Right cardiac atrium (tissue), 5 donors: ENCODE measurements at regions not wholly inside any gene's neighbourhood (a gene's known extent, or its start where the extent isn't known, plus 50 kb on each side); places are given as distances from the start of the nearest gene placed in this dataset.
"Not testable (repeated sequence)": the region's sequence is repeated elsewhere in the genome, so short reads cannot be mapped to it uniquely, and the experiment has no call there.

Experiments used
- ATAC-seq, 2 donors: fragments of 200-7000 bp; cut with Tn5 transposase; one replicate each; pipeline versions ENCODE4 v1.8.0 to v1.9.1; 2020; ENCODE audit warnings: moderate library complexity in 2 of 2, mild to moderate bottlenecking in 1 of 2
- DNase-seq, 3 donors: peaks; one replicate each; pipeline ENCODE4 v3.0.0-alpha.2; 2020
- H3K27ac ChIP-seq: one replicate; pipeline ENCODE4 v1.5.1; 2013; ENCODE audit warnings: mild to moderate bottlenecking, low read length, control low read depth, moderate library complexity
- H3K27me3 ChIP-seq: one replicate; pipeline ENCODE4 v1.6.1; 2013; ENCODE audit not compliant: control insufficient read depth, insufficient read depth
- H3K4me1 ChIP-seq: one replicate; pipeline ENCODE4 v1.6.1; 2013; ENCODE audit warnings: low read length; ENCODE audit not compliant: control insufficient read depth, insufficient read depth
- H3K4me3 ChIP-seq: one replicate; pipeline ENCODE4 v1.5.1; 2013; ENCODE audit warnings: low read length, control low read depth
- H3K9me3 ChIP-seq: one replicate; pipeline ENCODE4 v1.6.1; 2013; ENCODE audit warnings: low read length; ENCODE audit not compliant: control insufficient read depth
- WGBS: extraction: QIAGEN DNeasy Blood & Tissue Kit; methylation state at CpG from one replicate; pipeline ENCODE4 v1.1.7; 2013; 5-methylcytosine and 5-hydroxymethylcytosine counted together
- intact Hi-C, 4 donors: fragments of 100-400 bp; cut with DNase I; formaldehyde crosslinking; loops; one replicate each; pipeline versions ENCODE4 v1.11.0 to v1.14.0; 2022 to 2023
- donor health status: healthy with polysubstance abuse.
- donor health status: DM: no; HTN: yes; CAD: no.
- donor health status: DM: no; HTN: no; CAD: no.
- donor health status: DM: no; HTN: yes; CAD: no; lungs with severe emphysema.
- donor health status: DM: yes; HTN: yes; CAD: no.

- intact Hi-C loops, H3K4me1 ChIP-seq, H3K27me3 ChIP-seq, H3K4me3 ChIP-seq, ATAC-seq, H3K9me3 ChIP-seq, DNase-seq, H3K27ac ChIP-seq: not testable (repeated sequence)
- WGBS: 94% methylated on average over 2 of the region's 4 CpGs
Measured at GRCh38 chr4:120200573-120201110, 134.0 kb upstream of the MAD2L1 start.

- H3K27me3 ChIP-seq: no peaks in the 10 kb centered on the region
- ATAC-seq (no peak), DNase-seq (no peak)
- intact Hi-C loops: no loop called here
- H3K27ac ChIP-seq: no peak overlapping the region
- WGBS: 81% methylated on average over 2 of the region's 2 CpGs
- H3K4me3 ChIP-seq: no peak overlapping the region
- H3K9me3 ChIP-seq: no peaks in the 10 kb centered on the region
- H3K4me1 ChIP-seq: no peaks in the 10 kb centered on the region
Measured at GRCh38 chr4:120198411-120198810, 131.8 kb upstream of the MAD2L1 start.

- Histone ChIP-seq H3K4me3 (no peak overlapping the region), H3K4me1 (no peaks in the 10 kb centered on the region), H3K27ac (no peak overlapping the region), H3K27me3 (no peaks in the 10 kb centered on the region), H3K9me3 (no peaks in the 10 kb centered on the region)
- no peak for ATAC-seq
- intact Hi-C loops: no loop called here
- 95% methylated on average over 1 of the region's 1 CpG for WGBS
- DNase-seq: no peak
Measured at GRCh38 chr4:120177603-120178002, 111.0 kb upstream of the MAD2L1 start.

- 77% methylated on average over 2 of the region's 2 CpGs for WGBS
- ATAC-seq: no peak
Measured at GRCh38 chr4:120175272-120175671, 108.6 kb upstream of the MAD2L1 start.

GRCh38 chr4:120163895-120164294 lies 97.2 kb upstream of the MAD2L1 start:
- no peaks in the 10 kb centered on the region for H3K9me3 ChIP-seq
- H3K4me3 ChIP-seq: no peak overlapping the region

More at GRCh38 chr4:120175272-120175671, 108.6 kb upstream of the MAD2L1 start:
- Histone ChIP-seq H3K4me1 (no peaks in the 10 kb centered on the region), H3K9me3 (no peaks in the 10 kb centered on the region), H3K27me3 (no peaks in the 10 kb centered on the region), H3K4me3 (no peak overlapping the region), H3K27ac (no peak overlapping the region)
- intact Hi-C loops: no loop called here
- DNase-seq: no peak

GRCh38 chr4:120158841-120159463 lies 92.3 kb upstream of the MAD2L1 start:
- no peak for ATAC-seq
- 84% methylated on average over 3 of the region's 3 CpGs for WGBS
- no peak for DNase-seq
- no peak overlapping the region for H3K4me3 ChIP-seq
- no peaks in the 10 kb centered on the region for H3K9me3 ChIP-seq
- intact Hi-C loops: loop anchor here (5.0 to 10.0 kb wide), 3 partner anchors 936 to 1093 kb away; no protein-coding TSS in a partner anchor
- H3K4me1 ChIP-seq: no peaks in the 10 kb centered on the region
- no peaks in the 10 kb centered on the region for H3K27me3 ChIP-seq
- H3K27ac ChIP-seq: no peak overlapping the region

More at GRCh38 chr4:120163895-120164294, 97.2 kb upstream of the MAD2L1 start:
- H3K4me1 ChIP-seq: no peaks in the 10 kb centered on the region
- H3K27ac ChIP-seq: no peak overlapping the region
- ATAC-seq (no peak), DNase-seq (no peak)
- H3K27me3 ChIP-seq: no peaks in the 10 kb centered on the region
- WGBS: 35% methylated on average over 2 of the region's 2 CpGs
- intact Hi-C loops: no loop called here

GRCh38 chr4:120158046-120158445 lies 91.4 kb upstream of the MAD2L1 start:
- H3K27me3 ChIP-seq: no peaks in the 10 kb centered on the region
- 62% methylated on average over 2 of the region's 2 CpGs for WGBS
- no peaks in the 10 kb centered on the region for H3K9me3 ChIP-seq
- H3K4me3 ChIP-seq: no peak overlapping the region
- H3K27ac ChIP-seq: no peak overlapping the region
- ATAC-seq (no peak), DNase-seq (no peak)
- no peaks in the 10 kb centered on the region for H3K4me1 ChIP-seq
- intact Hi-C loops: loop anchor here (5.0 to 10.0 kb wide), 3 partner anchors 937 to 1094 kb away; no protein-coding TSS in a partner anchor

GRCh38 chr4:120156120-120156718 lies 89.6 kb upstream of the MAD2L1 start:
- intact Hi-C loops: loop anchor here (5.0 to 10.0 kb wide), 3 partner anchors 939 to 1096 kb away; no protein-coding TSS in a partner anchor

GRCh38 chr4:120155287-120155686 lies 88.6 kb upstream of the MAD2L1 start:
- intact Hi-C loops: loop anchor here (5.0 to 10.0 kb wide), 3 partner anchors 940 to 1097 kb away; no protein-coding TSS in a partner anchor
- WGBS: 66% methylated on average over 3 of the region's 3 CpGs
- DNase-seq: no peak
- no peak for ATAC-seq
- no peaks in the 10 kb centered on the region for H3K4me1 ChIP-seq
- no peak overlapping the region for H3K4me3 ChIP-seq
- H3K9me3 ChIP-seq: no peaks in the 10 kb centered on the region
- no peaks in the 10 kb centered on the region for H3K27me3 ChIP-seq
- H3K27ac ChIP-seq: no peak overlapping the region

More at GRCh38 chr4:120156120-120156718, 89.6 kb upstream of the MAD2L1 start:
- Histone ChIP-seq H3K4me1 (no peaks in the 10 kb centered on the region), H3K9me3 (no peaks in the 10 kb centered on the region), H3K27me3 (no peaks in the 10 kb centered on the region), H3K4me3 (no peak overlapping the region), H3K27ac (no peak overlapping the region)
- DNase-seq: no peak
- ATAC-seq: no peak
- WGBS: 24% methylated on average over 5 of the region's 5 CpGs

GRCh38 chr4:120144634-120145033 lies 78.0 kb upstream of the MAD2L1 start:
- 70% methylated on average over 3 of the region's 3 CpGs for WGBS
- ATAC-seq: no peak
- H3K4me3 ChIP-seq: no peak overlapping the region
- no peaks in the 10 kb centered on the region for H3K4me1 ChIP-seq
- no peaks in the 10 kb centered on the region for H3K9me3 ChIP-seq
- intact Hi-C loops: no loop called here
- H3K27ac ChIP-seq: no peak overlapping the region
- no peaks in the 10 kb centered on the region for H3K27me3 ChIP-seq
- DNase-seq: no peak

- ATAC-seq: no peak
Measured at GRCh38 chr4:120144041-120144440, 77.4 kb upstream of the MAD2L1 start.

More at GRCh38 chr4:120144041-120144440, 77.4 kb upstream of the MAD2L1 start:
- 78% methylated on average over 5 of the region's 5 CpGs for WGBS
- intact Hi-C loops: no loop called here
- Histone ChIP-seq H3K27me3 (no peaks in the 10 kb centered on the region), H3K4me1 (no peaks in the 10 kb centered on the region), H3K27ac (no peak overlapping the region), H3K4me3 (no peak overlapping the region), H3K9me3 (no peaks in the 10 kb centered on the region)
- DNase-seq: no peak
